ENCODE measurements at regions not wholly inside any gene's neighbourhood (a gene's known extent, or its start where the extent isn't known, plus 50 kb on each side); places are given as distances from the start of the nearest gene placed in this dataset.

GRCh38 chr4:19823781-19824180, 427.9 kb upstream of the SLIT2 start:
- no peak for TF ChIP-seq CTCF (IDR thresholded peaks at IDR 0.05)
- Histone ChIP-seq H3K4me1 (no peaks in the 10 kb centered on the region), H3K36me3 (no peaks in the 10 kb centered on the region), H3K4me3 (no peak overlapping the region), H3K27ac (no peak overlapping the region), H3K27me3 (no peaks in the 10 kb centered on the region), H3K9me3 (no peaks in the 10 kb centered on the region), H3K9ac (ENCODE audit: low read depth in 2 of 2, low read length in 2 of 2) (no peak overlapping the region)
- intact Hi-C loops (cut with DNase I): no loop called here
- DNase-seq: no peak

GRCh38 chr4:19819737-19820136, 432.0 kb upstream of the SLIT2 start:
- intact Hi-C loops (cut with DNase I): no loop called here
- Histone ChIP-seq H3K36me3 (no peaks in the 10 kb centered on the region), H3K9ac (ENCODE audit: low read depth in 2 of 2, low read length in 2 of 2) (no peak overlapping the region), H3K9me3 (no peaks in the 10 kb centered on the region), H3K4me1 (no peaks in the 10 kb centered on the region), H3K4me3 (no peak overlapping the region), H3K27me3 (no peaks in the 10 kb centered on the region), H3K27ac (no peak overlapping the region)
- DNase-seq: no peak
- no peak for TF ChIP-seq CTCF (IDR thresholded peaks at IDR 0.05)

GRCh38 chr4:19809989-19810388, 441.7 kb upstream of the SLIT2 start:
- Histone ChIP-seq H3K27ac (no peak overlapping the region), H3K9me3 (no peaks in the 10 kb centered on the region), H3K4me3 (no peak overlapping the region), H3K4me1 (no peaks in the 10 kb centered on the region), H3K9ac (ENCODE audit: low read depth in 2 of 2, low read length in 2 of 2) (no peak overlapping the region), H3K27me3 (no peaks in the 10 kb centered on the region), H3K36me3 (no peaks in the 10 kb centered on the region)
- TF ChIP-seq CTCF (IDR thresholded peaks at IDR 0.05): no peak
- intact Hi-C loops (cut with DNase I): no loop called here
- DNase-seq: no peak

- intact Hi-C loops (cut with DNase I): no loop called here
- no peaks in the 10 kb centered on the region for H3K36me3 ChIP-seq
- no peak for TF ChIP-seq CTCF (IDR thresholded peaks at IDR 0.05)
Measured at GRCh38 chr4:19807505-19807904, 444.2 kb upstream of the SLIT2 start.

GRCh38 chr4:19806865-19807264, 444.8 kb upstream of the SLIT2 start:
- H3K36me3 ChIP-seq: no peaks in the 10 kb centered on the region
- no peak overlapping the region for H3K9ac ChIP-seq (ENCODE audit: low read depth in 2 of 2, low read length in 2 of 2)
- no peak overlapping the region for H3K4me3 ChIP-seq
- H3K9me3 ChIP-seq: no peaks in the 10 kb centered on the region
- H3K27ac ChIP-seq: no peak overlapping the region
- no peak for DNase-seq
- no peaks in the 10 kb centered on the region for H3K4me1 ChIP-seq
- intact Hi-C loops (cut with DNase I): no loop called here
- no peak for TF ChIP-seq CTCF (IDR thresholded peaks at IDR 0.05)
- H3K27me3 ChIP-seq: no peaks in the 10 kb centered on the region

More at GRCh38 chr4:19807505-19807904, 444.2 kb upstream of the SLIT2 start:
- Histone ChIP-seq H3K9ac (ENCODE audit: low read depth in 2 of 2, low read length in 2 of 2) (no peak overlapping the region), H3K9me3 (no peaks in the 10 kb centered on the region), H3K4me1 (no peaks in the 10 kb centered on the region), H3K27ac (no peak overlapping the region), H3K27me3 (no peaks in the 10 kb centered on the region), H3K4me3 (no peak overlapping the region)
- no peak for DNase-seq

- no peak overlapping the region for H3K4me3 ChIP-seq
- H3K4me1 ChIP-seq: no peaks in the 10 kb centered on the region
- H3K27me3 ChIP-seq: no peaks in the 10 kb centered on the region
- H3K9me3 ChIP-seq: no peaks in the 10 kb centered on the region
- intact Hi-C loops (cut with DNase I): no loop called here
- no peak for DNase-seq
- H3K27ac ChIP-seq: no peak overlapping the region
- no peaks in the 10 kb centered on the region for H3K36me3 ChIP-seq
- H3K9ac ChIP-seq (ENCODE audit: low read depth in 2 of 2, low read length in 2 of 2): no peak overlapping the region
- no peak for TF ChIP-seq CTCF (IDR thresholded peaks at IDR 0.05)
Measured at GRCh38 chr4:19803406-19803805, 448.3 kb upstream of the SLIT2 start.

All from colonic mucosa (tissue), 4 donors.